Suprapubic skin (tissue), 4 donors: ENCODE measurements at regions not wholly inside any gene's neighbourhood (a gene's known extent, or its start where the extent isn't known, plus 50 kb on each side); places are given as distances from the start of the nearest gene placed in this dataset.

Source experiments
- DNase-seq, 2 donors: peaks; one replicate each; pipeline ENCODE4 v3.0.0-alpha.2; 2019; ENCODE audit warnings: low spot score in 2 of 2
- H3K27ac ChIP-seq: fragments of 200-600 bp; sonication (generic); one replicate; pipeline ENCODE4 v1.5.1; 2019
- H3K27me3 ChIP-seq: fragments of 200-600 bp; sonication (generic); one replicate; pipeline ENCODE4 v1.5.1; 2019
- H3K36me3 ChIP-seq: fragments of 200-600 bp; sonication (generic); one replicate; pipeline ENCODE4 v1.5.1; 2019
- H3K4me1 ChIP-seq: fragments of 200-600 bp; sonication (generic); one replicate; pipeline ENCODE4 v1.5.1; 2019
- H3K4me3 ChIP-seq: fragments of 200-600 bp; sonication (generic); one replicate; pipeline ENCODE4 v1.5.1; 2019; ENCODE audit warnings: mild to moderate bottlenecking
- H3K9me3 ChIP-seq: fragments of 200-600 bp; sonication (generic); one replicate; pipeline ENCODE4 v1.5.1; 2019
- CTCF ChIP-seq, 2 donors: fragments of 200-600 bp in 1 of 2; fragments of 450-650 bp in 1 of 2; sonication (generic) in 1 of 2; IDR thresholded peaks; one replicate each; pipeline ENCODE4 v1.5.1; 2016 to 2019; ENCODE audit warnings: antibody characterized with exemption in 2 of 2, mild to moderate bottlenecking in 1 of 2, moderate library complexity in 1 of 2
- EP300 ChIP-seq: sonication (generic); formaldehyde crosslinking; IDR thresholded peaks from one replicate; pipeline ENCODE4 v1.6.1; 2017; ENCODE audit warnings: antibody characterized with exemption
- POLR2A ChIP-seq, 2 donors: fragments of 450-650 bp; IDR thresholded peaks; one replicate each; pipeline ENCODE4 v1.6.1; 2017; ENCODE audit warnings: antibody characterized with exemption in 2 of 2, mild to moderate bottlenecking in 2 of 2, moderate library complexity in 2 of 2
- POLR2AphosphoS5 ChIP-seq, 3 donors: sonication (generic); formaldehyde crosslinking; IDR thresholded peaks; one replicate each; pipeline ENCODE4 v1.6.1; 2017; ENCODE audit warnings: antibody characterized with exemption in 3 of 3
- WGBS: methylation state at CpG from one replicate; pipeline ENCODE4 v1.1.5; 2018; 5-methylcytosine and 5-hydroxymethylcytosine counted together

- Histone ChIP-seq H3K27ac (no peak overlapping the region), H3K4me1 (no peaks in the 10 kb centered on the region), H3K9me3 (no peaks in the 10 kb centered on the region), H3K27me3 (no peaks in the 10 kb centered on the region), H3K4me3 (no peak overlapping the region), H3K36me3 (no peaks in the 10 kb centered on the region)
- no peak for TF ChIP-seq POLR2A (IDR thresholded peaks at IDR 0.05)
- TF ChIP-seq POLR2AphosphoS5 (IDR thresholded peaks at IDR 0.05), result no peak
- TF ChIP-seq CTCF (IDR thresholded peaks at IDR 0.05), result no peak
- no peak for TF ChIP-seq EP300
- 54% methylated on average over 3 of the region's 3 CpGs for WGBS
- no peak for DNase-seq
Measured at GRCh38 chr11:92632495-92632894, 337.0 kb upstream of the MTNR1B start.

GRCh38 chr11:92633820-92634219, 335.6 kb upstream of the MTNR1B start:
- no peak for DNase-seq
- H3K4me3 ChIP-seq, result no peak overlapping the region
- H3K4me1 ChIP-seq, result no peaks in the 10 kb centered on the region
- WGBS, result 90% methylated on average over 1 of the region's 1 CpG
- H3K9me3 ChIP-seq, result no peaks in the 10 kb centered on the region
- H3K36me3 ChIP-seq, result no peaks in the 10 kb centered on the region
- no peak for TF ChIP-seq POLR2AphosphoS5 (IDR thresholded peaks at IDR 0.05)
- TF ChIP-seq POLR2A (IDR thresholded peaks at IDR 0.05), result no peak
- TF ChIP-seq EP300, result no peak
- TF ChIP-seq CTCF (IDR thresholded peaks at IDR 0.05), result no peak
- H3K27ac ChIP-seq, result no peak overlapping the region
- H3K27me3 ChIP-seq, result no peaks in the 10 kb centered on the region

- TF ChIP-seq CTCF (IDR thresholded peaks at IDR 0.05) (no peak), POLR2A (IDR thresholded peaks at IDR 0.05) (no peak), POLR2AphosphoS5 (IDR thresholded peaks at IDR 0.05) (no peak), EP300 (no peak)
- no peak overlapping the region for H3K27ac ChIP-seq
- no peak overlapping the region for H3K4me3 ChIP-seq
- WGBS, result 89% methylated on average over 3 of the region's 3 CpGs
- no peaks in the 10 kb centered on the region for H3K9me3 ChIP-seq
- H3K36me3 ChIP-seq, result no peaks in the 10 kb centered on the region
- no peak for DNase-seq
- H3K4me1 ChIP-seq, result no peaks in the 10 kb centered on the region
- H3K27me3 ChIP-seq, result no peaks in the 10 kb centered on the region
Measured at GRCh38 chr11:92636543-92637188, 332.8 kb upstream of the MTNR1B start.

- Histone ChIP-seq H3K36me3 (no peaks in the 10 kb centered on the region), H3K4me3 (no peak overlapping the region), H3K27ac (no peak overlapping the region), H3K27me3 (no peaks in the 10 kb centered on the region), H3K4me1 (no peaks in the 10 kb centered on the region), H3K9me3 (no peaks in the 10 kb centered on the region)
- TF ChIP-seq CTCF (IDR thresholded peaks at IDR 0.05), result no peak
- 81% methylated on average over 3 of the region's 3 CpGs for WGBS
- DNase-seq, result no peak
Measured at GRCh38 chr11:92638678-92639077, 330.8 kb upstream of the MTNR1B start.

- Histone ChIP-seq H3K9me3 (no peaks in the 10 kb centered on the region), H3K27me3 (no peaks in the 10 kb centered on the region), H3K4me3 (no peak overlapping the region), H3K27ac (no peak overlapping the region), H3K36me3 (no peaks in the 10 kb centered on the region), H3K4me1 (no peaks in the 10 kb centered on the region)
- TF ChIP-seq POLR2A (IDR thresholded peaks at IDR 0.05), result no peak
- no peak for TF ChIP-seq CTCF (IDR thresholded peaks at IDR 0.05)
- no peak for TF ChIP-seq EP300
- no peak for TF ChIP-seq POLR2AphosphoS5 (IDR thresholded peaks at IDR 0.05)
- DNase-seq, result no peak
Measured at GRCh38 chr11:92642177-92642931, 327.1 kb upstream of the MTNR1B start.
